AG10803 (cell line): ENCODE measurements at regions not wholly inside any gene's neighbourhood (a gene's known extent, or its start where the extent isn't known, plus 50 kb on each side); places are given as distances from the start of the nearest gene placed in this dataset.
A peak's percentile ranks its signal among the peaks of the same experiment; 100 is the strongest.
"Not testable (repeated sequence)": the region's sequence is repeated elsewhere in the genome, so short reads cannot be mapped to it uniquely, and the experiment has no call there.

ENCODE experiments used
- DNase-seq: peaks from one replicate; pipeline ENCODE4 v3.0.0; 2010; ENCODE audit warnings: low read depth
- H3K4me3 ChIP-seq: 2 replicates; pipeline ENCODE4 v1.5.1; 2011; ENCODE audit warnings: mild to moderate bottlenecking, low read length, control low read depth
- CTCF ChIP-seq: conservative IDR thresholded peaks from 2 replicates; pipeline ENCODE4 v1.5.1; 2011; ENCODE audit warnings: mild to moderate bottlenecking, low read length, control low read depth, inconsistent platforms

- no peak for TF ChIP-seq CTCF
- DNase-seq = no peak
- H3K4me3 ChIP-seq = no peak overlapping the region
These were observed 73.9 kb upstream of the WASF3 start for GRCh38 chr13:26483546-26483945.

GRCh38 chr13:26484196-26484595, 73.3 kb upstream of the WASF3 start:
- no peak overlapping the region for H3K4me3 ChIP-seq
- TF ChIP-seq CTCF = no peak
- no peak for DNase-seq

GRCh38 chr13:26485288-26485687, 72.2 kb upstream of the WASF3 start:
- no peak overlapping the region for H3K4me3 ChIP-seq
- no peak for DNase-seq
- no peak for TF ChIP-seq CTCF

- H3K4me3 ChIP-seq = no peak overlapping the region
- TF ChIP-seq CTCF = no peak
- DNase-seq = peak; percentile 29
These were observed 71.7 kb upstream of the WASF3 start for GRCh38 chr13:26485786-26486185.

GRCh38 chr13:26486550-26486949, 70.9 kb upstream of the WASF3 start:
- no peak for DNase-seq
- no peak overlapping the region for H3K4me3 ChIP-seq
- no peak for TF ChIP-seq CTCF

GRCh38 chr13:26487781-26488180, 69.7 kb upstream of the WASF3 start:
- TF ChIP-seq CTCF = no peak
- no peak for DNase-seq
- no peak overlapping the region for H3K4me3 ChIP-seq

- no peak for DNase-seq
- no peak overlapping the region for H3K4me3 ChIP-seq
- no peak for TF ChIP-seq CTCF
These were observed 69.1 kb upstream of the WASF3 start for GRCh38 chr13:26488236-26489003.

- not testable (repeated sequence) for H3K4me3 ChIP-seq, DNase-seq
These were observed 65.2 kb upstream of the WASF3 start for GRCh38 chr13:26492301-26492700.
